GM12878 (cell line): ENCODE measurements at regions not wholly inside any gene's neighbourhood (a gene's known extent, or its start where the extent isn't known, plus 50 kb on each side); places are given as distances from the start of the nearest gene placed in this dataset.

Experiments
- ASH2L ChIP-seq: fragments of 300-600, 200-600 bp; sonication (generic); IDR thresholded peaks from 2 replicates; pipeline ENCODE4 v1.6.1; 2017; ENCODE audit warnings: low read depth, mild to moderate bottlenecking, borderline replicate concordance
- CREM ChIP-seq: IDR thresholded peaks from 2 replicates; pipeline ENCODE4 v1.6.1; 2014; ENCODE audit warnings: antibody characterized with exemption, low read depth
- FOXM1 ChIP-seq: IDR thresholded peaks from 2 replicates; pipeline ENCODE4 v1.6.1; 2012; ENCODE audit warnings: low read depth, mild to moderate bottlenecking, inconsistent platforms, low read length, moderate library complexity
- GABPA ChIP-seq: IDR thresholded peaks from 2 replicates; pipeline ENCODE4 v1.6.1; 2014; ENCODE audit warnings: antibody characterized with exemption, low read depth, mild to moderate bottlenecking, inconsistent platforms
- LARP7 ChIP-seq: fragments of 450-650 bp; IDR thresholded peaks from 2 replicates; pipeline ENCODE4 v1.6.1; 2017; ENCODE audit warnings: mild to moderate bottlenecking
- MTA2 ChIP-seq: fragments of 450-650 bp; IDR thresholded peaks from 2 replicates; pipeline ENCODE4 v1.6.1; 2016; ENCODE audit warnings: low read depth, mild to moderate bottlenecking, moderate library complexity
- TF ChIP-seq, protein P1 (sequence below): fragments of 450-650 bp; IDR thresholded peaks from 2 replicates; pipeline ENCODE4 v1.6.1; 2014; ENCODE audit warnings: mild to moderate bottlenecking
- TF ChIP-seq, protein P2 (sequence below), 3 experiments: IDR thresholded peaks in 2 of 3; conservative IDR thresholded peaks in 1 of 3; 2 replicates each; pipeline ENCODE4 v1.5.1; 2011; ENCODE audit warnings: low read depth in 3 of 3, low read length in 3 of 3, mild to moderate bottlenecking in 3 of 3, control low read depth in 2 of 3, moderate library complexity in 2 of 3, inconsistent platforms in 1 of 3, mixed read lengths in 1 of 3; ENCODE audit not compliant: control insufficient read depth in 2 of 3, insufficient read depth in 1 of 3; ENCODE audit errors: extremely low read depth in 1 of 3

DNA sequence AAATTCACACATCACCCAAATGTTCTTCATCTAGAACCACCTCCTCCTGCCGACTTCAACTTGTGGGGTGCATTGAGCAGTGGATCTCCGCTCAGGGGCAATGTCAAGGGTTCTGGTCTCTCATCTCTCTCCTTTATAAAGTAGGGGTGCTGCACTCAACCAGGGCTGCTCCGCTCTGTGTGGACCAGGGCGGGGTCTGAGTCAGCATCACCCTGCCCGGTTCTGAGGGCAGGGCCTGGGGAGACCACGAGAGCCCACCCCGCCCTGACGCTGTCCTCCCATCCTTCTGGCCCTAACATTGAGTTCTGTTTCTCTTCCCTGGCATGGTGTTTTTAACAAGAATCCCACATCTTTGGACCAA, 311.6 kb upstream of the DIO3 start:
- TF ChIP-seq, protein P1, sequence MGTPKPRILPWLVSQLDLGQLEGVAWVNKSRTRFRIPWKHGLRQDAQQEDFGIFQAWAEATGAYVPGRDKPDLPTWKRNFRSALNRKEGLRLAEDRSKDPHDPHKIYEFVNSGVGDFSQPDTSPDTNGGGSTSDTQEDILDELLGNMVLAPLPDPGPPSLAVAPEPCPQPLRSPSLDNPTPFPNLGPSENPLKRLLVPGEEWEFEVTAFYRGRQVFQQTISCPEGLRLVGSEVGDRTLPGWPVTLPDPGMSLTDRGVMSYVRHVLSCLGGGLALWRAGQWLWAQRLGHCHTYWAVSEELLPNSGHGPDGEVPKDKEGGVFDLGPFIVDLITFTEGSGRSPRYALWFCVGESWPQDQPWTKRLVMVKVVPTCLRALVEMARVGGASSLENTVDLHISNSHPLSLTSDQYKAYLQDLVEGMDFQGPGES: no peak
- TF ChIP-seq, protein P2, sequence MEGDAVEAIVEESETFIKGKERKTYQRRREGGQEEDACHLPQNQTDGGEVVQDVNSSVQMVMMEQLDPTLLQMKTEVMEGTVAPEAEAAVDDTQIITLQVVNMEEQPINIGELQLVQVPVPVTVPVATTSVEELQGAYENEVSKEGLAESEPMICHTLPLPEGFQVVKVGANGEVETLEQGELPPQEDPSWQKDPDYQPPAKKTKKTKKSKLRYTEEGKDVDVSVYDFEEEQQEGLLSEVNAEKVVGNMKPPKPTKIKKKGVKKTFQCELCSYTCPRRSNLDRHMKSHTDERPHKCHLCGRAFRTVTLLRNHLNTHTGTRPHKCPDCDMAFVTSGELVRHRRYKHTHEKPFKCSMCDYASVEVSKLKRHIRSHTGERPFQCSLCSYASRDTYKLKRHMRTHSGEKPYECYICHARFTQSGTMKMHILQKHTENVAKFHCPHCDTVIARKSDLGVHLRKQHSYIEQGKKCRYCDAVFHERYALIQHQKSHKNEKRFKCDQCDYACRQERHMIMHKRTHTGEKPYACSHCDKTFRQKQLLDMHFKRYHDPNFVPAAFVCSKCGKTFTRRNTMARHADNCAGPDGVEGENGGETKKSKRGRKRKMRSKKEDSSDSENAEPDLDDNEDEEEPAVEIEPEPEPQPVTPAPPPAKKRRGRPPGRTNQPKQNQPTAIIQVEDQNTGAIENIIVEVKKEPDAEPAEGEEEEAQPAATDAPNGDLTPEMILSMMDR (IDR thresholded peaks at IDR 0.05 in 2 of 3, conservative IDR thresholded peaks at IDR 0.05 in 1 of 3; ENCODE audit: control insufficient read depth in 2 of 3, extremely low read depth in 1 of 3, insufficient read depth in 1 of 3, low read depth in 3 of 3, low read length in 3 of 3): no peak
- TF ChIP-seq ASH2L (no peak), MTA2 (no peak), LARP7 (no peak), CREM (no peak), FOXM1 (no peak), GABPA (no peak)
